ENCODE measurements at regions not wholly inside any gene's neighbourhood (a gene's known extent, or its start where the extent isn't known, plus 50 kb on each side); places are given as distances from the start of the nearest gene placed in this dataset.

- H3K27ac ChIP-seq: no peak overlapping the region
- H3K36me3 ChIP-seq: no peaks in the 10 kb centered on the region
- TF ChIP-seq, protein P1, sequence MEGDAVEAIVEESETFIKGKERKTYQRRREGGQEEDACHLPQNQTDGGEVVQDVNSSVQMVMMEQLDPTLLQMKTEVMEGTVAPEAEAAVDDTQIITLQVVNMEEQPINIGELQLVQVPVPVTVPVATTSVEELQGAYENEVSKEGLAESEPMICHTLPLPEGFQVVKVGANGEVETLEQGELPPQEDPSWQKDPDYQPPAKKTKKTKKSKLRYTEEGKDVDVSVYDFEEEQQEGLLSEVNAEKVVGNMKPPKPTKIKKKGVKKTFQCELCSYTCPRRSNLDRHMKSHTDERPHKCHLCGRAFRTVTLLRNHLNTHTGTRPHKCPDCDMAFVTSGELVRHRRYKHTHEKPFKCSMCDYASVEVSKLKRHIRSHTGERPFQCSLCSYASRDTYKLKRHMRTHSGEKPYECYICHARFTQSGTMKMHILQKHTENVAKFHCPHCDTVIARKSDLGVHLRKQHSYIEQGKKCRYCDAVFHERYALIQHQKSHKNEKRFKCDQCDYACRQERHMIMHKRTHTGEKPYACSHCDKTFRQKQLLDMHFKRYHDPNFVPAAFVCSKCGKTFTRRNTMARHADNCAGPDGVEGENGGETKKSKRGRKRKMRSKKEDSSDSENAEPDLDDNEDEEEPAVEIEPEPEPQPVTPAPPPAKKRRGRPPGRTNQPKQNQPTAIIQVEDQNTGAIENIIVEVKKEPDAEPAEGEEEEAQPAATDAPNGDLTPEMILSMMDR (IDR thresholded peaks at IDR 0.05): no peak
- no peak for DNase-seq
- H3K4me3 ChIP-seq: no peak overlapping the region
- intact Hi-C loops (cut with DNase I; ENCODE audit: low total_unique reads): no loop called here
- H3K27me3 ChIP-seq: no peaks in the 10 kb centered on the region
- no peaks in the 10 kb centered on the region for H3K4me1 ChIP-seq
- no peaks in the 10 kb centered on the region for H3K9me3 ChIP-seq
Observed at GRCh38 chr11:97982512-97982911, 1038.2 kb upstream of the CNTN5 start.

DNA sequence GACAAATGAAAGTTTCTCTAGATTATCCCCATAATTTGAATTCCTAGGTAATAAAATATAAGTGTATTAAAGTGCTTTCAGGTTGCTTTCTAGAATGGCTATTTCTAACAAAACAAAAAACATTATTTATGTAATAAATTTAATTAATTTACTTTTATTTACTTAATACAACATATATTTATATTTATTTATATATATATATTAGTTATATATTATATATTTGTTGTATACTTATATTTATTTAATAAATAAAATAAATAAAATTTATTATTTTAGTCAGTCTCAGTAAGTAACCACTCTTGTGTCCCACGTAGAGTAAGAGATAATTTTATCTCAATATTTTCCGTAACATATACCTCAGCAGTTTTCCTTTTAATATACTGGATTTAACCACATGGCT is 1031.6 kb upstream of the CNTN5 start:
- Histone ChIP-seq H3K27ac (no peak overlapping the region), H3K4me3 (no peak overlapping the region), H3K36me3 (no peaks in the 10 kb centered on the region), H3K27me3 (no peaks in the 10 kb centered on the region), H3K9me3 (no peaks in the 10 kb centered on the region), H3K4me1 (no peaks in the 10 kb centered on the region)
- no peak for DNase-seq
- TF ChIP-seq, protein P1 (IDR thresholded peaks at IDR 0.05): no peak
- intact Hi-C loops (cut with DNase I; ENCODE audit: low total_unique reads): no loop called here

GRCh38 chr11:97990162-97990920 is 1030.4 kb upstream of the CNTN5 start:
- Histone ChIP-seq H3K9me3 (no peaks in the 10 kb centered on the region), H3K27me3 (no peaks in the 10 kb centered on the region), H3K4me3 (no peak overlapping the region), H3K36me3 (no peaks in the 10 kb centered on the region), H3K27ac (no peak overlapping the region), H3K4me1 (no peaks in the 10 kb centered on the region)
- TF ChIP-seq, protein P1 (IDR thresholded peaks at IDR 0.05): no peak
- intact Hi-C loops (cut with DNase I; ENCODE audit: low total_unique reads): no loop called here
- no peak for DNase-seq

GRCh38 chr11:97993562-97993961 is 1027.2 kb upstream of the CNTN5 start:
- Histone ChIP-seq H3K36me3 (no peaks in the 10 kb centered on the region), H3K27me3 (no peaks in the 10 kb centered on the region), H3K27ac (no peak overlapping the region), H3K4me3 (no peak overlapping the region), H3K9me3 (no peaks in the 10 kb centered on the region), H3K4me1 (no peaks in the 10 kb centered on the region)
- no peak for DNase-seq
- TF ChIP-seq, protein P1 (IDR thresholded peaks at IDR 0.05): no peak
- intact Hi-C loops (cut with DNase I; ENCODE audit: low total_unique reads): no loop called here

GRCh38 chr11:97995874-97996273 is 1024.9 kb upstream of the CNTN5 start:
- intact Hi-C loops (cut with DNase I; ENCODE audit: low total_unique reads): no loop called here
- TF ChIP-seq, protein P1 (IDR thresholded peaks at IDR 0.05): no peak

More at GRCh38 chr11:97995874-97996273, 1024.9 kb upstream of the CNTN5 start:
- Histone ChIP-seq H3K36me3 (no peaks in the 10 kb centered on the region), H3K4me3 (no peak overlapping the region), H3K9me3 (no peaks in the 10 kb centered on the region), H3K27ac (no peak overlapping the region), H3K4me1 (no peaks in the 10 kb centered on the region), H3K27me3 (no peaks in the 10 kb centered on the region)
- DNase-seq: no peak

All from tibial artery (tissue), 4 donors.